H9 (cell line): ENCODE measurements at regions not wholly inside any gene's neighbourhood (a gene's known extent, or its start where the extent isn't known, plus 50 kb on each side); places are given as distances from the start of the nearest gene placed in this dataset.

ENCODE experiments used
- DNase-seq: peaks from one replicate; pipeline ENCODE4 v3.0.0-alpha.2; 2017
- H2AFZ ChIP-seq: one replicate; pipeline ENCODE4 v1.6.1; 2013; ENCODE audit warnings: mild to moderate bottlenecking, low read length, control low read depth, moderate library complexity
- H2AK5ac ChIP-seq: 2 replicates; pipeline ENCODE4 v1.6.1; 2013; ENCODE audit warnings: low read length, control low read depth, mixed read lengths; ENCODE audit not compliant: insufficient read length
- H2BK120ac ChIP-seq: one replicate; pipeline ENCODE4 v1.6.1; 2013; ENCODE audit warnings: low read depth, mild to moderate bottlenecking, low read length, control low read depth, inconsistent platforms; ENCODE audit not compliant: poor library complexity, severe bottlenecking
- H2BK12ac ChIP-seq: 2 replicates; pipeline ENCODE4 v1.6.1; 2013; ENCODE audit warnings: low read length, control low read depth, mixed read lengths, low read depth; ENCODE audit not compliant: insufficient read length
- H2BK15ac ChIP-seq: 2 replicates; pipeline ENCODE4 v1.6.1; 2013; ENCODE audit warnings: low read depth, low read length, control low read depth
- H2BK20ac ChIP-seq: one replicate; pipeline ENCODE4 v1.6.1; 2013; ENCODE audit warnings: low read depth, mild to moderate bottlenecking, low read length, control low read depth, inconsistent platforms; ENCODE audit not compliant: poor library complexity, severe bottlenecking
- H2BK5ac ChIP-seq: 2 replicates; pipeline ENCODE4 v1.6.1; 2013; ENCODE audit warnings: low read length, control low read depth, mixed read lengths; ENCODE audit not compliant: insufficient read length
- H3K14ac ChIP-seq: 2 replicates; pipeline ENCODE4 v1.6.1; 2013; ENCODE audit warnings: low read length, control low read depth; ENCODE audit not compliant: insufficient read depth
- H3K18ac ChIP-seq: 2 replicates; pipeline ENCODE4 v1.6.1; 2013; ENCODE audit warnings: low read depth, mild to moderate bottlenecking, mixed read lengths, low read length, control low read depth; ENCODE audit not compliant: insufficient read length
- H3K23ac ChIP-seq: 2 replicates; pipeline ENCODE4 v1.6.1; 2013; ENCODE audit warnings: low read length, control low read depth, mixed read lengths, low read depth; ENCODE audit not compliant: insufficient read length
- H3K23me2 ChIP-seq: 2 replicates; pipeline ENCODE4 v1.6.1; 2013; ENCODE audit warnings: low read depth, mild to moderate bottlenecking, mixed read lengths, low read length, control low read depth; ENCODE audit not compliant: insufficient read length, poor library complexity, severe bottlenecking
- H3K27ac ChIP-seq: 2 replicates; pipeline ENCODE4 v1.5.1; 2013; ENCODE audit warnings: low read length, control low read depth, mixed read lengths, low read depth; ENCODE audit not compliant: insufficient read length
- H3K27me3 ChIP-seq: 2 replicates; pipeline ENCODE4 v1.6.1; 2013; ENCODE audit warnings: low read length, control low read depth, inconsistent platforms; ENCODE audit not compliant: insufficient read depth
- H3K4ac ChIP-seq: 2 replicates; pipeline ENCODE4 v1.6.1; 2013; ENCODE audit warnings: low read depth, mild to moderate bottlenecking, control low read depth, inconsistent platforms, low read length, moderate library complexity
- H3K4me1 ChIP-seq: 2 replicates; pipeline ENCODE4 v1.6.1; 2013; ENCODE audit warnings: low read length, control low read depth, inconsistent platforms; ENCODE audit not compliant: insufficient read depth
- H3K4me2 ChIP-seq: 2 replicates; pipeline ENCODE4 v1.6.1; 2013; ENCODE audit warnings: low read length, control low read depth, mixed read lengths; ENCODE audit not compliant: insufficient read length, insufficient read depth
- H3K56ac ChIP-seq: 2 replicates; pipeline ENCODE4 v1.6.1; 2013; ENCODE audit warnings: low read depth, mild to moderate bottlenecking, mixed read lengths, low read length, control low read depth; ENCODE audit not compliant: insufficient read length
- H3K79me1 ChIP-seq: 2 replicates; pipeline ENCODE4 v1.6.1; 2013; ENCODE audit warnings: low read depth, mild to moderate bottlenecking, moderate library complexity, low read length, control low read depth, inconsistent platforms; ENCODE audit not compliant: insufficient read depth, poor library complexity, severe bottlenecking
- H3K79me2 ChIP-seq: 2 replicates; pipeline ENCODE4 v1.6.1; 2013; ENCODE audit warnings: low read length, control low read depth, inconsistent platforms; ENCODE audit not compliant: insufficient read depth
- H3K9ac ChIP-seq: 2 replicates; pipeline ENCODE4 v1.6.1; 2013; ENCODE audit warnings: low read length, control low read depth, mixed read lengths; ENCODE audit not compliant: insufficient read length; ENCODE audit errors: extremely low read depth
- H3K9me3 ChIP-seq: one replicate; pipeline ENCODE4 v1.6.1; 2013; ENCODE audit warnings: low read depth, low read length, inconsistent platforms; ENCODE audit not compliant: control insufficient read depth
- H3T11ph ChIP-seq: one replicate; pipeline ENCODE4 v1.6.1; 2013; ENCODE audit warnings: mild to moderate bottlenecking, low read length, control low read depth, inconsistent platforms
- H4K20me1 ChIP-seq: one replicate; pipeline ENCODE4 v1.6.1; 2013; ENCODE audit not compliant: control insufficient read depth, insufficient read length, insufficient read depth
- H4K5ac ChIP-seq: 2 replicates; pipeline ENCODE4 v1.6.1; 2013; ENCODE audit warnings: low read depth, mild to moderate bottlenecking, mixed read lengths, low read length, control low read depth; ENCODE audit not compliant: insufficient read length
- H4K8ac ChIP-seq: replicated peaks from 2 replicates; pipeline ENCODE4 v1.6.1; 2013; ENCODE audit warnings: low read length, control low read depth, mixed read lengths, low read depth; ENCODE audit not compliant: insufficient read length
- H4K91ac ChIP-seq: 2 replicates; pipeline ENCODE4 v1.6.1; 2013; ENCODE audit warnings: low read depth, mild to moderate bottlenecking, moderate library complexity, mixed read lengths, low read length, control low read depth; ENCODE audit not compliant: insufficient read length
- H3K27ac Mint-ChIP-seq, 3 experiments: 2 replicates in 2 of 3; 3 replicates in 1 of 3; pipeline ENCODE4 v1.8.0; 2020 to 2021; ENCODE audit warnings: mixed read lengths in 3 of 3, mild to moderate bottlenecking in 1 of 3, moderate library complexity in 1 of 3
- H3K27me3 Mint-ChIP-seq: 2 replicates; pipeline ENCODE4 v1.8.0; 2021; ENCODE audit warnings: low read depth, mild to moderate bottlenecking, moderate library complexity, mixed read lengths
- H3K36me3 Mint-ChIP-seq, 3 experiments: 2 replicates in 2 of 3; 3 replicates in 1 of 3; pipeline ENCODE4 v1.8.0; 2020 to 2021; ENCODE audit warnings: low read depth in 3 of 3, mixed read lengths in 3 of 3; ENCODE audit not compliant: insufficient read depth in 1 of 3
- H3K4me1 Mint-ChIP-seq, 2 experiments: 2 replicates each; pipeline ENCODE4 v1.8.0; 2020; ENCODE audit warnings: mixed read lengths in 2 of 2
- H3K4me3 Mint-ChIP-seq, 2 experiments: 2 replicates in 1 of 2; 3 replicates in 1 of 2; pipeline ENCODE4 v1.8.0; 2020 to 2021; ENCODE audit warnings: mild to moderate bottlenecking in 2 of 2, mixed read lengths in 2 of 2, moderate library complexity in 1 of 2
- H3K9me3 Mint-ChIP-seq, 2 experiments: 2 replicates in 1 of 2; 3 replicates in 1 of 2; pipeline ENCODE4 v1.8.0; 2020; ENCODE audit warnings: mild to moderate bottlenecking in 2 of 2, mixed read lengths in 2 of 2, moderate library complexity in 1 of 2
- CTCF ChIP-seq: fragments of 200-600 bp; sonication (generic); conservative IDR thresholded peaks from 3 replicates; pipeline ENCODE4 v1.8.0; 2021; ENCODE audit warnings: antibody characterized with exemption, mild to moderate bottlenecking
- WGBS: extraction: QIAGEN DNeasy Blood & Tissue Kit; methylation state at CpG from one replicate; pipeline ENCODE4 v1.1.7; 2013; ENCODE audit warnings: missing lambda C conversion rate, low lambda C conversion rate, mixed read lengths; ENCODE audit not compliant: insufficient read length; ENCODE audit errors: extremely low coverage; 5-methylcytosine and 5-hydroxymethylcytosine counted together

- no peaks in the 10 kb centered on the region for H3K9me3 ChIP-seq
- WGBS, result no CpG with 5 or more reads among the region's 6 CpGs
Measured at GRCh38 chr2:118231759-118232158, 143.5 kb downstream of the INSIG2 start.

More at GRCh38 chr2:118231759-118232158, 143.5 kb downstream of the INSIG2 start:
- Mint-ChIP-seq H3K4me3 (no peak overlapping the region), H3K36me3 (0 out of 7 replicates have a peak, but pooled peaks cover 0 to 2% (median 0%) of the 10 kb centered on the region in 3 experiments), H3K27me3 (peaks cover 10% of the 10 kb centered on the region), H3K27ac (no peak overlapping the region; a peak in 1 of 7 replicates), H3K4me1 (peaks cover 3 to 7% of the 10 kb centered on the region in 2 experiments; a peak in 2 of 4 replicates), H3K9me3 (no peaks in the 10 kb centered on the region)
- Histone ChIP-seq H3K4ac (no peak overlapping the region), H3K4me2 (no peak overlapping the region), H3K23ac (no peak overlapping the region), H3K79me1 (no peaks in the 10 kb centered on the region), H2AK5ac (no peak overlapping the region), H2BK5ac (no peak overlapping the region), H3K9ac (no peak overlapping the region), H2BK20ac (no peak overlapping the region), H3K18ac (no peak overlapping the region), H3T11ph (no peak overlapping the region), H3K27me3 (no peaks in the 10 kb centered on the region), H4K5ac (no peak overlapping the region), H4K8ac (no peak overlapping the region), H2BK15ac (no peak overlapping the region), H2BK12ac (no peak overlapping the region), H3K4me1 (no peaks in the 10 kb centered on the region), H3K79me2 (no peaks in the 10 kb centered on the region), H4K91ac (no peak overlapping the region), H2BK120ac (no peak overlapping the region), H2AFZ (no peak overlapping the region), H3K14ac (no peak overlapping the region), H3K23me2 (no peaks in the 10 kb centered on the region), H3K56ac (no peak overlapping the region), H4K20me1 (no peaks in the 10 kb centered on the region), H3K27ac (no peak overlapping the region)
- DNase-seq, result no peak
- TF ChIP-seq CTCF, result no peak
